ENCODE measurements at regions not wholly inside any gene's neighbourhood (a gene's known extent, or its start where the extent isn't known, plus 50 kb on each side); places are given as distances from the start of the nearest gene placed in this dataset.
"Not testable (repeated sequence)": the region's sequence is repeated elsewhere in the genome, so short reads cannot be mapped to it uniquely, and the experiment has no call there.

- no peak for DNase-seq
Observed at GRCh38 chr1:65593516-65593915, 173.0 kb downstream of the LEPR start.

- no peak for DNase-seq
Observed at GRCh38 chr1:65595724-65596123, 175.3 kb downstream of the LEPR start.

DNA sequence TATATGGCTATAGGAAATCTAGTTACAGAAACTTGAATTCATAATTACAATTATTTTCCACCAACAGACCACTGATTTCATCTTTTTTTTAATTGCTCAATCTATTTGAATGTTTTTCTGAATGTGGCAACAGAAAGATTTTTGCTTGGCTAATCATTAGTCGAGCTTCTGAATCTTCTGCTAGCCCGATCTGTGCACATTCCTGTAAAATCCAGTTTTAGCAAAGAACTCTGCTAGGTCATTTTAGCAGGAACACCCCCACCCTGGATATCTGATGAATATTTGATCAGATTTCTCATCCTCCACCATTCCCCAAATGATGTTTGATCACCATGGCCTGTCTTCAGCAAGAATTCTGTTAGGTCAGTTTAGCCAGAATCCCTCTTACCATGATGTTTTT is 176.3 kb downstream of the LEPR start:
- no peak for DNase-seq

- DNase-seq: no peak
Observed at GRCh38 chr1:65605621-65606020, 185.2 kb downstream of the LEPR start.

GRCh38 chr1:65606426-65606825 is 186.0 kb downstream of the LEPR start:
- DNase-seq: no peak

- no peak for DNase-seq
Observed at GRCh38 chr1:65613884-65614283, 178.8 kb upstream of the PDE4B start.

DNA sequence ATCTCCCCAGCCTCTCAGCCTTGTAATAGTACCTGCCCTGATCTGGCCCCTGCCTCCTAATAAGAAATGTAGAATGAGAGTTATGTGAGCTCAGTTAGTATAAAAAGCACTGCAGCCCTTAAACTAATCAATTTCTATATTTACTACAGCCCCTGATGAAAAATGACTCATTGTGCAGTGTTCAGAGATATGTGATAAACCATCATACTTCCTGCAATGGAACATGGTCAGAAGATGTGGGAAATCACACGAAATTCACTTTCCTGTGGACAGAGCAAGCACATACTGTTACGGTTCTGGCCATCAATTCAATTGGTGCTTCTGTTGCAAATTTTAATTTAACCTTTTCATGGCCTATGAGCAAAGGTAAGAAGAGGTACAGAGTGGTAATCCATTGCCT is 176.8 kb upstream of the PDE4B start:
- DNase-seq: no peak

DNA sequence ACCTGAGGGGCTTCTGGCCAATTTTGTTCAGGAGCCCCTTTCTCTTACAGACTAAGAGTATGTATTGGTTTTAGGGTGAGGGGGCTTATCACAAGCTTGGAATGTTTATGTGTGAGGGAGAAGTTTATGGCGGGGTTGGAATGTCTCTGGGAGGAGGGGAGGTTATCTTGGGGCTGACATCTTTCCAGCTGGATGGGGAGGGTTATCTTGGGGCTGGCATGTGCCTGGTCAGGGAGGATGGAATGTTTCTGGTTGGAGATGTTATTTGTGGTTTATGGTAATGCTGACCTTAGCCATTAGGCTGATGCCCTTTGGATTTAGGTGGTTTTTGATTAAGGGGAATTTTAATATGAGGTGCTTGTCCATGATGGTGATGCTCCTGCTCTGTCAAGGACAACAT is 171.0 kb upstream of the PDE4B start:
- DNase-seq: not testable (repeated sequence)

DNA sequence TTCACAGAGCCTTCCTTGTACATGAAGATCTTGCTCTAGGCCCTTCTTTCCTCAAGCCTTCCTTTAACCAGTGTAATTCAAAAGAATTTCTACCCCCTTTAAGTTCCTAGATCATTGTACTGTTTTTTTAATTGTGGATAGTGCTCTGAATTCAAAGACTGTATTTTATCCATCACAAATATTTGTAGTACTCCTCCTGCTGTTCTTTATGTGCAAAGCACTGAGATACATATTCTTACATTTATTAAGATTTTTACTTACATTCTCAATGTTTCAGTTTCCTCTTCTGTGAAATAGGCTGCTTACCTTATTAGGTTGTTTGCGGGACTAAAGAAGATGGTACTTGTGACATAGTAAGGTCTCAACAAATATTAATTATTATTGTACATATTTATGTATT is 168.8 kb upstream of the PDE4B start:
- DNase-seq: no peak

DNA sequence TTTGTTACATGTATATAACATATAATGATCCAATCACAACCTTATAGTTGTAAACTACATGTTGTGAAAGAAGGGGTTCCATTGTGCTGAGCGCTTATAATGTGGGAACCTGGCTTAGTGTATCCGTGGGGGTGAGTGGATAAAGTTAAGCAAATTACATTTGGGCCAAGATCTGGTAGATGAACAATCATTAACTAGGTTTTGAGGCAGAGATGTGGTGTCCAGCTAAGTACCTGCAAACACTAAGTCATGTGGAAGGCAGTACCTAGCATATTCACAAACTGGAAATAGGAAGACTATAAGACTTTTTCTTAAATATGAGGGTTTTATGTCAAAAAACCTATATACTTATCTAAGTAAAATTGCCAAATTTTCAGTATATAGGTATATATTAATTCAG is 167.2 kb upstream of the PDE4B start:
- DNase-seq: no peak

- no peak for DNase-seq
Observed at GRCh38 chr1:65626003-65626402, 166.7 kb upstream of the PDE4B start.

- no peak for DNase-seq
Observed at GRCh38 chr1:65629788-65630187, 162.9 kb upstream of the PDE4B start.

GRCh38 chr1:65630855-65631254 is 161.8 kb upstream of the PDE4B start:
- no peak for DNase-seq

- DNase-seq: no peak
Observed at GRCh38 chr1:65632235-65632634, 160.5 kb upstream of the PDE4B start.

GRCh38 chr1:65640046-65640445 is 152.6 kb upstream of the PDE4B start:
- no peak for DNase-seq

- not testable (repeated sequence) for DNase-seq
Observed at GRCh38 chr1:65649185-65649584, 143.5 kb upstream of the PDE4B start.

GRCh38 chr1:65650682-65651081 is 142.0 kb upstream of the PDE4B start:
- no peak for DNase-seq

DNA sequence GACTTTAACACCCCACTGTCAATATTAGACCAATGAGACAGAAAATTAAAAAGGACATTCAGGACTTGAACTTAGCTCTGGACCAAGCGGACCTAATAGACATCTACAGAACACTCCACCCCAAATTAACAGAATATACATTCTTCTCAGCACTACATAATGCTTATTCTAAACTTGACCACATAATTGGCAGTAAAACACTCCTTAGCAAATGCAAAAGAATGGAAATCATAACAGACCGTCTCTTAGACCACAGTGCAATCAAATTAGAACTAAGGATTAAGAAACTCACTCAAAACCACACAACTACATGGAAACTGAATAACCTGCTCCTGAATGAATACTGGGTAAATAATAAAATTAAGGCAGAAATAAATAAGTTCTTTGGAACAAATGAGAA is 138.2 kb upstream of the PDE4B start:
- not testable (repeated sequence) for DNase-seq

- not testable (repeated sequence) for DNase-seq
Observed at GRCh38 chr1:65657609-65658008, 135.1 kb upstream of the PDE4B start.

GRCh38 chr1:65658122-65658521 is 134.6 kb upstream of the PDE4B start:
- no peak for DNase-seq

DNA sequence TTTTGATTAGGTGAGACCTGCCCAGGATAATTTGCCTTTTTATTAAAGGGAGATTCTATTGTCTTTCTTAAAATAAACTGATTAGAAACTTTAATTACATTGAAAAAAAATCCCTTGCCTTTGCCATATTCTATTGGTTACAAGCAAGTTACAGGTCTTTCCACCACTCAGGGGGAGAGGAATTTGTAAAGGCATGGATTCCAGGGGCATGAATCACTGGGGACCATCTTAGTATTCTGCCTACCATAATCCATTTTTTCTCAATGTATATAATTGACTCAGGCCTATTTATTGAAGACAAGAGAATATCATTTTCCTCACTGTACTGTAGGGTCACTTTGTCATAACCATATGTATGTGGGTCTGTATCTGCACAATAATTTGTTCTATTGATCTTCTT is 124.3 kb upstream of the PDE4B start:
- DNase-seq: no peak

GRCh38 chr1:65670518-65670917 is 122.2 kb upstream of the PDE4B start:
- DNase-seq: no peak

- no peak for DNase-seq
Observed at GRCh38 chr1:65674522-65674921, 118.2 kb upstream of the PDE4B start.

- DNase-seq: no peak
Observed at GRCh38 chr1:65679773-65680172, 112.9 kb upstream of the PDE4B start.

GRCh38 chr1:65681096-65681495 is 111.6 kb upstream of the PDE4B start:
- DNase-seq: no peak
